D721Med (cell line): ENCODE measurements at regions not wholly inside any gene's neighbourhood (a gene's known extent, or its start where the extent isn't known, plus 50 kb on each side); places are given as distances from the start of the nearest gene placed in this dataset.

Experiments
- DNase-seq: peaks from one replicate; pipeline ENCODE4 v3.0.0; 2011; ENCODE audit warnings: low spot score; ENCODE audit not compliant: insufficient read length
- FAIRE-seq: peaks from 2 replicates; lab custom pipeline; 2011; peaks lifted over from hg19 to GRCh38; lab: Jason Lieb, UNC
- TF ChIP-seq, protein P1 (sequence below): IDR thresholded peaks from 2 replicates; pipeline ENCODE4 v1.5.1; 2012; ENCODE audit warnings: mild to moderate bottlenecking, control low read depth; ENCODE audit not compliant: insufficient read depth; ENCODE audit errors: missing control alignments

DNA sequence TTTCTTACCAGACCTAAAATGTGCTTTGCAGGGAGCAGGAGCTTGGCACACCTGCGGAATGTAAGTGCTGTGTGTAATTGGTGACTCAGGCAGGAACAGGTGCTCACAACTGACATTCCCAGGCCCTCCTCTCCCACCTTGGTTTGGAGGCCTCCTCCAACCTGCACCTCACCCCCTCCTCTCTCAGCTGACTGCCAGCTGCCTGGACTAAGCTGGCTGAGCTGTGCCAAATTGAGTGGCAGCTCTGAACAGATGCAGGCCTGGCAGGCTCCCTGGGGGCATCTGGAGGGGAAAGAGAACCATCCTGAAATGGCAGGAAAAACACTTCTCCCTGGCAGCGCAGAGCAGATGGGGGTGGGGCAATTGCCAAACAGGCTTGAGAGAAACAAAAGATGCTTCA is 91.7 kb upstream of the PGBD5 start:
- no peak for FAIRE-seq
- TF ChIP-seq, protein P1, sequence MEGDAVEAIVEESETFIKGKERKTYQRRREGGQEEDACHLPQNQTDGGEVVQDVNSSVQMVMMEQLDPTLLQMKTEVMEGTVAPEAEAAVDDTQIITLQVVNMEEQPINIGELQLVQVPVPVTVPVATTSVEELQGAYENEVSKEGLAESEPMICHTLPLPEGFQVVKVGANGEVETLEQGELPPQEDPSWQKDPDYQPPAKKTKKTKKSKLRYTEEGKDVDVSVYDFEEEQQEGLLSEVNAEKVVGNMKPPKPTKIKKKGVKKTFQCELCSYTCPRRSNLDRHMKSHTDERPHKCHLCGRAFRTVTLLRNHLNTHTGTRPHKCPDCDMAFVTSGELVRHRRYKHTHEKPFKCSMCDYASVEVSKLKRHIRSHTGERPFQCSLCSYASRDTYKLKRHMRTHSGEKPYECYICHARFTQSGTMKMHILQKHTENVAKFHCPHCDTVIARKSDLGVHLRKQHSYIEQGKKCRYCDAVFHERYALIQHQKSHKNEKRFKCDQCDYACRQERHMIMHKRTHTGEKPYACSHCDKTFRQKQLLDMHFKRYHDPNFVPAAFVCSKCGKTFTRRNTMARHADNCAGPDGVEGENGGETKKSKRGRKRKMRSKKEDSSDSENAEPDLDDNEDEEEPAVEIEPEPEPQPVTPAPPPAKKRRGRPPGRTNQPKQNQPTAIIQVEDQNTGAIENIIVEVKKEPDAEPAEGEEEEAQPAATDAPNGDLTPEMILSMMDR: no peak
- no peak for DNase-seq

DNA sequence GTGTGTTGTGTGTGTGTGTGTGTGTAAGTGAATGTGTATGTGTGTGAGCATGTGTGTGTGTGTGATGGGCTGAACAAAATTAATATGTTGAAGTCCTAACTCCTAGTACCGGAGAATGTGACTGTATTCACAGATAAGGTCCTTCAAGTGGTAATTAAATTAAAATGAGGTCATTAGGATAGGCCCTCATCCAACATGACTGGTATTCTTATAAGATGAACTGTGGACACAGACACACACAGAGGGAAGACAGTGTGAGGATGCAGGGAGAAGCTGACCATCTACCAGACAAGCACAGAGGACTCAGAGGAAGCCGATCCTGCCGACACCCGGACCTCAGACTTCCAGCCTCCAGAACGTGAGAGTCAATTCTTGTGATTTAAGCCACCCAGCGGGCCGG is 91.2 kb upstream of the PGBD5 start:
- TF ChIP-seq, protein P1: no peak
- DNase-seq (no peak), FAIRE-seq (no peak)

DNA sequence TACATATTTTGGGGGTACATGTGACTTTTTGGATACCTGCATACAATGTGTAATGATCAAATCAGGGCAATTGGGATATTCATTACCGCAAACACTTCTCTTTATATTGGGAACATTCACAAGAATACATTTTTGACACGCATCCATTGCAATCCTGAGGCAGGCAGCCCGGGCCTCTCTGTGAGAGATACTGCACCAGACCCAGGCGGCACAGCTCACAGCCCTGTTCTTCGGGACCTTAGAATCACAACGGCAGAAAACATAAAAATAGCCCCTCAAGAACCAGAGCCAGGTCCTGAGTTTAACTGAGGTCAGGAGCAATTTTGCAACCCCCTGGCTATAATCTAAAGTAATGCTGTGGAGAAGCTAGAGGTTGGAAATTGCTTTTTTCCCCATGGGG is 90.8 kb upstream of the PGBD5 start:
- no peak for DNase-seq
- no peak for FAIRE-seq
- TF ChIP-seq, protein P1: no peak

DNA sequence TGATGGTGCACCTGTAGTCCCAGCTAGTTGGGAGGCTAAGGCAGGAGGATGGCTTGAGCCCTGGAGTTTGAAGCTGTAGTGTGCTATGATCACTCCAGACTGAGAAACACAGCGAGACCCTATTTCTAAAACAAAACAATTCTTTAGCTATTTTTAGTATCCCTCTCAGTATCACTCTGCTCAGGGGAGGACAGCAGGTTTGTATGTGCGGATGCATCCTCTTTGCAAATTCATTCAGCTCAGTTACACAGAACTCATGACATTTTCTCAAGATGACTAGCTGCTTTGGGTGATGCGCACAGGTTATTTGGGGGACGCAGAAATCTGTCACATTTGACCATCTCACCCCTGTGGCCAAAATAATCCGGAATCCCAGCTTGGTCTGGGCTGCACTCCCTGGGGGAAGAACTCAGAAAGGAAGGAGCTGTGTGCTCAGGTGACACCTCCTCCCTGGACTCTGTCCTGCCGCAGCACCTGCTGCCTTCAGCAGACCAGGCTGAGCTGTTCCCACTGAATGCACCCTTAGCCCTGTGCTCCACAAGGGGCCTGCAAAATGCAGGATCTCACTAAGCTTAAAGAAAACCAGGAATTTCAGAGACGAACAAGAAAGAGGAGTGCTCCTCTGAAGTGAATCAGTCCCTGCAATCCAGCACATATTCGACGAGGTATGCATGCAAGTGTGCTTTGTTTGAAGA is 89.5 kb upstream of the PGBD5 start:
- FAIRE-seq (no peak), DNase-seq (no peak)
- TF ChIP-seq, protein P1: no peak

DNA sequence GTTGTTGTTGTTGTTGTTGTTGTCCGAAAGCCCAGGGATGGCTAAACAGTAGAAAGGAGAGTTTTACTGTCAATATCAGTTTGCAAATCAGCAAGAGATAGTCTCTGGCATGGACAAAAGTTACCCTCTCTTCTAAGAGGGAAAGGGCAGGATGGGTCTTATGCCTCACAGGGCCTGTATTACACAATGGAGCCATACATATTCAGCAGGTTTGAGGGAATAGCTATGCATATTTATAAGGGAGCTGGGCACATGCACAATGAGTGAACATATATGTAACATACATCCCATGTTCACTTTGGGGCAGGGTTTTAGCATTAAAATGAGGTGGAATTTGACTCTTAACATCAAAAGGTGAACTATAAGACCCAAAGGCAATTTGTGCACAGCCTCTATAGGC is 84.4 kb upstream of the PGBD5 start:
- TF ChIP-seq, protein P1: no peak
- FAIRE-seq (no peak), DNase-seq (no peak)

DNA sequence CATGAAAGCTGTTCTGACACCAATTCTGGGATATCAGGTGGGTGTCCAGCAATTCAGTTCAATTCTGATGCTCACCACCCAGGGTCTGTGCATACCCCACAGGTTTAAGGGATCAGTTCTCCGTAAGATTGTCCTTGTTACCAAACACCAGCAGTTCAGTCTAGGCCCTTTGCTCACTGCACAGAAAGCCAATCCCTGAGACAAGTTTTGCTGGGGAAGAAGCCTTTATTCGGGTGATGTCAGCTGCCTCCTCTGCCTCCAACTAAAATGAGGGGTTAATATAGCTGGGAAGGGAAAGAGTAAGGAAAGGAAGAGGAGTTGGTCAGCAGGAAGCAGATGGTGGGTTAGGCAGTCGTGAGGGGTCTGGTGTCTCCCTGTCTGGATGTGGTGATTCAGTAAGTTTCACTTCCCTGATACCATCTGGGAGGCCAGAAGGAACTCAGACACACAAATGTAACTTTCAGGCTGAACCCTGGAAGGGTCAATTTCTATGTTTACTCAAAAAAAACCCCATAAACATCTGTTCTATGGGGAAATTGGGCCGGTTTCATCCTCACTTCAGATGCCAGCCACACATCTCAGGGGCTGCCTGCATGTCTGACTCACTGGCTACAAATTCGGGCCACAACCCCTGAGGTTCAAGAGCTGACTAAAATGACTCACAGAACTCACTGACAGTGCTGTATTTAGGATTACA is 83.3 kb upstream of the PGBD5 start:
- no peak for DNase-seq
- no peak for FAIRE-seq
- TF ChIP-seq, protein P1: no peak
